GM10266 (cell line): ENCODE measurements at regions not wholly inside any gene's neighbourhood (a gene's known extent, or its start where the extent isn't known, plus 50 kb on each side); places are given as distances from the start of the nearest gene placed in this dataset.

Experiments
- DNase-seq: peaks from one replicate; pipeline ENCODE4 v3.0.0; 2012; ENCODE audit errors: extremely low spot score
- TF ChIP-seq, protein P1 (sequence below): IDR thresholded peaks from 2 replicates; pipeline ENCODE4 v1.5.1; 2012; ENCODE audit warnings: mild to moderate bottlenecking, low read depth; ENCODE audit not compliant: control insufficient read depth, insufficient read depth; ENCODE audit errors: missing control alignments

DNA sequence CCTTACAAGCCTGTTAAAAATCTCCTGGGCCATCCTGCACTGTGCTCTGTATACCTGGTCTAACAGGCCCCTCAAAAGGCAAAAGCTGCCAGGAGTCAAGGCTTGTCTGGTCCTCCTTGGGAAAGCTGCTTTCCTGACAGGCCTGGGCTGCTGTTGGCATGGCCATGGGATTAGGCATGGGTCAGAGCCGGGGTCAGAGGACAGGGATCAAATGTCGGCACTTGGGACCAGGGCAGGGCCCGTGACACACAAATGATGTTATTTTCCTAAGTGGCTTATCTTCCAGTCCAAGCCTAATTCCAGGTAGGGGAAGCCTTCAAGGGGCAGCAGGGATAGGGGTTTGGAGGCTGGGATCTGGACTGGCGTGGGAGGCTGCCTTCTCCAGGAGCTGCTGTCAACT lies 191.5 kb upstream of the GPR26 start:
- TF ChIP-seq, protein P1, sequence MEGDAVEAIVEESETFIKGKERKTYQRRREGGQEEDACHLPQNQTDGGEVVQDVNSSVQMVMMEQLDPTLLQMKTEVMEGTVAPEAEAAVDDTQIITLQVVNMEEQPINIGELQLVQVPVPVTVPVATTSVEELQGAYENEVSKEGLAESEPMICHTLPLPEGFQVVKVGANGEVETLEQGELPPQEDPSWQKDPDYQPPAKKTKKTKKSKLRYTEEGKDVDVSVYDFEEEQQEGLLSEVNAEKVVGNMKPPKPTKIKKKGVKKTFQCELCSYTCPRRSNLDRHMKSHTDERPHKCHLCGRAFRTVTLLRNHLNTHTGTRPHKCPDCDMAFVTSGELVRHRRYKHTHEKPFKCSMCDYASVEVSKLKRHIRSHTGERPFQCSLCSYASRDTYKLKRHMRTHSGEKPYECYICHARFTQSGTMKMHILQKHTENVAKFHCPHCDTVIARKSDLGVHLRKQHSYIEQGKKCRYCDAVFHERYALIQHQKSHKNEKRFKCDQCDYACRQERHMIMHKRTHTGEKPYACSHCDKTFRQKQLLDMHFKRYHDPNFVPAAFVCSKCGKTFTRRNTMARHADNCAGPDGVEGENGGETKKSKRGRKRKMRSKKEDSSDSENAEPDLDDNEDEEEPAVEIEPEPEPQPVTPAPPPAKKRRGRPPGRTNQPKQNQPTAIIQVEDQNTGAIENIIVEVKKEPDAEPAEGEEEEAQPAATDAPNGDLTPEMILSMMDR = no peak

DNA sequence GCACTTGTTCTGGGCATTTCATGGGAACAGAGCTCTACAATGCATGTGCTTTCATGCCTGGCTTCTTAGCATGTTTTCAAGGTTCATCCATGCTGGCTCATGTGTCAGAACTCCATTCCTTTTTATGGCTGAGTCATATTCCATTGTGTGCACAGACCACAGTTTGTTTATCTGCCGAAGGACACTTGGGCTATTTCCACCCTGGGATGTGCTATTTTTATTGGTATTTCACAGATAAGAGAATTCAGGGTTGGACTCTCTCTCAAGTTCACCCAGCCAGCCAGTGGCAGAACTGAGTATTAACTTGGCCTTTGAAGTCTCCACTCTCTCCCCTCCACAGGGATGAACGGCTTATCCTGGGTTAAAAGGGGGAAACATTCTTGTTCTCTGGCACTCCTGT lies 190.7 kb upstream of the GPR26 start:
- TF ChIP-seq, protein P1 = no peak
- DNase-seq = no peak

More for the DNA sequence above, 191.5 kb upstream of the GPR26 start:
- DNase-seq = no peak

DNA sequence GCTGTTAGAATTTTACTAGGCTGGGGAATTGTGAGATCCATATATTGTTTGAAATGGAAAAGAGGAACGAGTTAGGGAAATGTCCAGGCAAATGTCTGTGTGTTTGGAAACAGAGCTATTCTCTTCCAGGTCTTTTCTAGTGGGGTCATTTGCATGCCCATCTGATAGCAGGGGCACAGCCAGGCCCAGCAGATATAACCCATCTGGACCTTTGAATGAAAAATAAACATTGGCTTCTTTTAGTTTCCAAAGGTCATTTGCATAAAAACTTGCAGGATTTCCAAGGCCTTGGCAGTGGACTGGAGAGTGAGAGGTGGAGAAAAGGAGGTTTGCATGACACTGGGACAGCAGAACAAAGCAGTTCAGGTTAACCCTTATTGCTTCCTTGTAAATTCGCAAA lies 188.0 kb upstream of the GPR26 start:
- no peak for DNase-seq
- TF ChIP-seq, protein P1 = no peak

DNA sequence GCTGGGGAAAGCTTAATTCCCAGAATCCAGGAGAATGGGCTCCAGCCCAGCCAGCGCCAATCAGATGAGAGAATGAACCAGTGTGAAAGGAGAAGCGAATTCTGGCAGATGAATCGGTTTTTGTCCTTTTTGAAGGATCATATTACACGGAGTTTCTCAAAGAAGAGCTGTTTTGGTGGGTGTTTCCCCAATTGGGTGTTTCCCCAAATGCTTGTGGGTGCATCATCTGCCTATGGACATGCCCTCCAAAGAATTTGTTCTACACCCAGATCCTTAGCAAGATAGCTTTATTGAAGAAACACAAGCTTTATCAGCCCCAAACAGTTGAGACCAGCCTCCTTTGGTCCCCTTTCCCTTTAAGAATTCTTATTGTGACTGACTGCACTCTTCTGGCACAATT lies 186.5 kb upstream of the GPR26 start:
- TF ChIP-seq, protein P1 = no peak
- peak; percentile 38 for DNase-seq

DNA sequence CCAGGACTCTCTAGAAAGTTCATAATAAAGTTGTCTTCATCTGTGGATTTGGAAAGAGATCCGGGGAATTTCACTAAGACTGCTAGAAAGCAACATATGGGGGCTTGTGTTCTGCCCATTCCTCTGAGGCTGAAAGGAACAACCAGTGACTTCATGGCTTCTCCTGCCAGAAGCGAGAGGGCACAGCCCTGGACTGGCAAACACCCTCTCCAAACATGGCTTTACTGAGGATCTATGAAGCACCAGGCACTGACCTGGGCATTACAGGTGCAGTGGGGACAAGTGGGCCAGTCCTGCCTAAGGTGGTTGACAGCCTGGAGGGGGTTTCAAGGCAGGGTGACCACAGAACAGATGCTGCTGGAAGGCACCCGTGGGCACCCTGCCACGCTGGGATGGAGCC lies 185.8 kb upstream of the GPR26 start:
- DNase-seq = no peak
- TF ChIP-seq, protein P1 = no peak

DNA sequence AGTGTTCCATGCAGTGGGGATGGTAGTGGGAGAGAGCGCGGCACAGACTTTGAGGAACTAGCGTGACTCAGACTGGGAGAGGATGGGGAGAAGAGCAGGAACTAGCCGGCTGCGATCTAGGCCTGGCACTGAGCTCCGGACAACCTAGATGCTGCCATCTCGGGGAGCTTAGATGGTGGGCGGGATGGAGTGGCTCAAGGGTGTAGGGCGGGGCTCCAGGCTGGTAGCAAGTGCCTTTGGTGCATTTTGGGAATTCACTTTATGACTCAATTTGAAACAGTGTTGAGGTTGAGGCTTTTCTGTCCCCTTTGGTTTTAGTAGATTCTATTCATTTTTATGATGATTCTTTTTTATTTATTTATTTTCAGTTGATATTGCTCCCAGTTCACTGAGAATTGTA lies 185.3 kb upstream of the GPR26 start:
- TF ChIP-seq, protein P1 = no peak
- DNase-seq = no peak

DNA sequence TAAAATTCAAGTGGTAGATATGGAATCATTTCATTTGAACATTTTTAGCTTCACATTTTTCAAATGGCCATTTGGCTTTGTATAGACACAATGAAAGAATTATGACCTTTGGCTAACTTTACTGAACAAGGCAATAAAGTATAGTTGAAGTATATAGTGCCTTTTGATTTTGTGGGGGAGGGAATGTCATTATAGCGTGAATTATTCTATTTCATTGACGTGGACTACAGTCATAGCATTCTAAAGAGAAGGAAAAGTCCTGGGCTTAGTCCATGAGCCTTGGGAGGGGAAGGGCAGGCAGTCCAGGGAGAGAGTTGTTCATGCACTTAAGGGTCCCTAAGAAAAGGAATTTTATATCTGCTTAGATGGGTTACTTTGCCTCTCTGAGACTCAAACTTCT lies 181.4 kb upstream of the GPR26 start:
- TF ChIP-seq, protein P1 = no peak
- DNase-seq = no peak
